HG03442 (cell line): ENCODE measurements at regions not wholly inside any gene's neighbourhood (a gene's known extent, or its start where the extent isn't known, plus 50 kb on each side); places are given as distances from the start of the nearest gene placed in this dataset.
"Not testable (repeated sequence)": the region's sequence is repeated elsewhere in the genome, so short reads cannot be mapped to it uniquely, and the experiment has no call there.

Experiments used
- ATAC-seq: cut with Tn5 transposase; IDR thresholded peaks from one replicate; pipeline ENCODE4 v1.9.1; 2021; ENCODE audit warnings: mild to moderate bottlenecking, moderate library complexity; ENCODE audit not compliant: unreplicated experiment

GRCh38 chr11:90732486-90732885 lies 509.6 kb upstream of the CHORDC1 start:
- ATAC-seq: no peak

GRCh38 chr11:90723475-90723874 lies 500.6 kb upstream of the CHORDC1 start:
- no peak for ATAC-seq

GRCh38 chr11:90722552-90723190 lies 499.8 kb upstream of the CHORDC1 start:
- ATAC-seq: no peak

GRCh38 chr11:90717522-90717921 lies 494.7 kb upstream of the CHORDC1 start:
- ATAC-seq: no peak

GRCh38 chr11:90705661-90706060 lies 482.8 kb upstream of the CHORDC1 start:
- ATAC-seq: no peak

- no peak for ATAC-seq
Observed at GRCh38 chr11:90704510-90704909, 481.7 kb upstream of the CHORDC1 start.

GRCh38 chr11:90701716-90702115 lies 478.9 kb upstream of the CHORDC1 start:
- ATAC-seq: no peak

GRCh38 chr11:90700789-90701439 lies 478.1 kb upstream of the CHORDC1 start:
- ATAC-seq: peak; percentile 43

- ATAC-seq: no peak
Observed at GRCh38 chr11:90699791-90700400, 477.0 kb upstream of the CHORDC1 start.

GRCh38 chr11:90698238-90698637 lies 475.4 kb upstream of the CHORDC1 start:
- no peak for ATAC-seq

- ATAC-seq: not testable (repeated sequence)
Observed at GRCh38 chr11:90675496-90675895, 452.6 kb upstream of the CHORDC1 start.

- no peak for ATAC-seq
Observed at GRCh38 chr11:90669094-90669493, 446.2 kb upstream of the CHORDC1 start.

GRCh38 chr11:90668502-90668901 lies 445.7 kb upstream of the CHORDC1 start:
- no peak for ATAC-seq

- no peak for ATAC-seq
Observed at GRCh38 chr11:90661233-90661632, 438.4 kb upstream of the CHORDC1 start.

GRCh38 chr11:90656171-90656570 lies 433.3 kb upstream of the CHORDC1 start:
- ATAC-seq: no peak

GRCh38 chr11:90650153-90650552 lies 427.3 kb upstream of the CHORDC1 start:
- no peak for ATAC-seq

GRCh38 chr11:90646706-90647105 lies 423.9 kb upstream of the CHORDC1 start:
- no peak for ATAC-seq

- no peak for ATAC-seq
Observed at GRCh38 chr11:90646266-90646665, 423.4 kb upstream of the CHORDC1 start.

GRCh38 chr11:90639461-90639993 lies 416.7 kb upstream of the CHORDC1 start:
- no peak for ATAC-seq

- no peak for ATAC-seq
Observed at GRCh38 chr11:90635886-90636285, 413.0 kb upstream of the CHORDC1 start.

GRCh38 chr11:90635151-90635550 lies 412.3 kb upstream of the CHORDC1 start:
- ATAC-seq: no peak

- ATAC-seq: no peak
Observed at GRCh38 chr11:90630176-90630575, 407.3 kb upstream of the CHORDC1 start.
